ENCODE measurements at regions not wholly inside any gene's neighbourhood (a gene's known extent, or its start where the extent isn't known, plus 50 kb on each side); places are given as distances from the start of the nearest gene placed in this dataset.

DNA sequence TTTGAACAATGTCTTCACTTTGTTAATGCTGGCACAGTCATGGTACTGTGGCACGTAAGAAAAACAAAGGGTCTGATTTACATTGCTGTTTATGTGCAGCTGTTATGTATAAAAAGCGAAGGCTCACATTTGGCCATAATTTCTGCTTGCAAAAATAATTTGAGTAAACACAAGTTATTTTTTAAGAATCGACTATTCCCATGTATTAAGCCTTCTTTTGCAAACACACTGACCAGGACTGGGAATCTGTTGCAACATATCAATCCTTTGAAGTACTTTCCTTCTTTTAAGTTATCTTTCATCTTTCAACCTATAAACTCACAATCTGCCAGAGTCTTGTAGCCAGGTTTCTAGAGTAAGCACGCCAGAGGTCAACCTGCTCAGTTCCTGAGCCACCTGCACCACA, 145.4 kb upstream of the BMP4 start:
- no peak overlapping the region for H3K4me2 ChIP-seq (ENCODE audit: insufficient read depth in 1 of 2, low read depth in 2 of 2, low read length in 2 of 2)
- H4K91ac ChIP-seq (replicated peaks; ENCODE audit: insufficient read length, low read length), result no peak overlapping the region
- no peak overlapping the region for H3K14ac ChIP-seq (ENCODE audit: insufficient read length)
- H4K20me1 ChIP-seq (replicated peaks in 1 of 2; ENCODE audit: control insufficient read depth in 1 of 2, insufficient read depth in 2 of 2, low read length in 2 of 2), result no peaks in the 10 kb centered on the region
- no peak overlapping the region for H3K4ac ChIP-seq (replicated peaks; ENCODE audit: insufficient read length, low read depth, low read length)
- 94% methylated on average over 4 of the region's 4 CpGs; no CpG with 5 or more reads in 1 of the 2 experiments for WGBS, 2 experiments (ENCODE audit: extremely low coverage in 1 of 2, insufficient coverage in 1 of 2, insufficient read length in 1 of 2, insufficient replicate concordance in 2 of 2, low coverage in 1 of 2, low lambda C conversion rate in 2 of 2, missing lambda C conversion rate in 1 of 2)
- no peak for DNase-seq (ENCODE audit: low read depth in 1 of 2, low spot score in 2 of 2)
- H3K9ac ChIP-seq (replicated peaks in 1 of 4; ENCODE audit: extremely low read depth in 1 of 4, low read depth in 3 of 4, low read length in 3 of 4), result no peak overlapping the region
- no peak overlapping the region for H4K5ac ChIP-seq (ENCODE audit: insufficient read length, low read depth, low read length)
- H2BK15ac ChIP-seq (ENCODE audit: low read length), result no peak overlapping the region
- no peak overlapping the region for H2AFZ ChIP-seq (ENCODE audit: low read length)
- no peaks in the 10 kb centered on the region for H3K36me3 ChIP-seq (ENCODE audit: control insufficient read depth in 2 of 4, insufficient read depth in 4 of 4, low read length in 3 of 4)
- no peak overlapping the region for H2BK120ac ChIP-seq (replicated peaks; ENCODE audit: low read depth, low read length)
- H3K4me1 ChIP-seq (replicated peaks in 1 of 4; ENCODE audit: control insufficient read depth in 3 of 4, insufficient read depth in 4 of 4, low read length in 3 of 4), result peaks cover 0 to 3% (median 0%) of the 10 kb centered on the region in 4 experiments; a peak in 1 of 7 replicates
- H4K8ac ChIP-seq (ENCODE audit: extremely low read depth, insufficient read depth, low read length), result no peak overlapping the region
- H3K56ac ChIP-seq (replicated peaks; ENCODE audit: insufficient read length, low read depth, low read length), result no peak overlapping the region
- H2BK5ac ChIP-seq (ENCODE audit: low read depth, low read length), result no peak overlapping the region
- H3K18ac ChIP-seq (ENCODE audit: extremely low read depth, low read length), result no peak overlapping the region
- no peaks in the 10 kb centered on the region for H3K79me1 ChIP-seq (ENCODE audit: low read depth, low read length)
- no peak overlapping the region for H3K23ac ChIP-seq (ENCODE audit: insufficient read length)
- ChIA-PET CTCF (ENCODE audit: partially characterized antibody) (no interaction called here), POLR2A (ENCODE audit: partially characterized antibody) (no interaction called here)
- H2AK5ac ChIP-seq (ENCODE audit: low read depth, low read length), result no peak overlapping the region
- no peaks in the 10 kb centered on the region for H3K79me2 ChIP-seq (ENCODE audit: control insufficient read depth in 1 of 2, insufficient read depth in 2 of 2, low read length in 2 of 2)
- no peaks in the 10 kb centered on the region for H3K23me2 ChIP-seq (ENCODE audit: low read depth, low read length)
- no peak for FAIRE-seq
- H3K27me3 ChIP-seq (replicated peaks in 1 of 4; ENCODE audit: control insufficient read depth in 3 of 4, extremely low read depth in 1 of 4, insufficient read depth in 3 of 4, low read length in 3 of 4), result no peaks in the 10 kb centered on the region
- no peak overlapping the region for H3K27ac ChIP-seq (ENCODE audit: low read depth, low read length)
- no peaks in the 10 kb centered on the region for H3K9me3 ChIP-seq (ENCODE audit: insufficient read depth in 2 of 2, low read depth in 1 of 2, low read length in 1 of 2)
- no peak overlapping the region for H2BK20ac ChIP-seq (ENCODE audit: low read length)
- H2BK12ac ChIP-seq (ENCODE audit: low read depth, low read length), result no peak overlapping the region
- no peak overlapping the region for H3K4me3 ChIP-seq (ENCODE audit: extremely low read depth in 1 of 4, insufficient read depth in 2 of 4, low read depth in 3 of 4, low read length in 4 of 4)
- TF ChIP-seq ZNF274 (IDR thresholded peaks at IDR 0.05; ENCODE audit: borderline replicate concordance, extremely low read depth, low read length), result no peak
- no peak for TF ChIP-seq SAP30 (IDR thresholded peaks at IDR 0.05; ENCODE audit: insufficient read depth, insufficient replicate concordance, low read length)
- no peak for TF ChIP-seq ASH2L (IDR thresholded peaks at IDR 0.05; ENCODE audit: low read length)
- TF ChIP-seq CHD2 (IDR thresholded peaks at IDR 0.05; ENCODE audit: low read length), result no peak
